Gastrocnemius medialis (tissue), 4 donors: ENCODE measurements at regions not wholly inside any gene's neighbourhood (a gene's known extent, or its start where the extent isn't known, plus 50 kb on each side); places are given as distances from the start of the nearest gene placed in this dataset.

Experiments used
- ATAC-seq, 2 donors: fragments of 150-250 bp; one replicate each; pipeline ENCODE4 v1.9.1; 2016
- DNase-seq, 2 donors: peaks; one replicate each; pipeline ENCODE4 v3.0.0-alpha.2; 2019
- H3K27ac ChIP-seq, 4 donors: fragments of 200-600 bp; sonication (generic); 1 replicate in 1 of 4; 2 replicates in 3 of 4; pipeline ENCODE4 v1.5.1; 2016 to 2018; ENCODE audit warnings: mild to moderate bottlenecking in 2 of 4, moderate library complexity in 1 of 4
- H3K27me3 ChIP-seq, 3 donors: fragments of 200-600 bp; sonication (generic) in 2 of 3; 1 replicate in 1 of 3; 2 replicates in 2 of 3; pipeline versions ENCODE4 v1.5.1 to v1.6.0; 2016 to 2019; ENCODE audit warnings: mild to moderate bottlenecking in 1 of 3, moderate library complexity in 1 of 3
- H3K36me3 ChIP-seq, 2 donors: fragments of 200-600 bp; sonication (generic) in 1 of 2; one replicate each; pipeline ENCODE4 v1.5.1; 2017 to 2018
- H3K4me1 ChIP-seq, 2 donors: fragments of 200-600 bp; sonication (generic) in 1 of 2; one replicate each; pipeline ENCODE4 v1.5.1; 2016 to 2017; ENCODE audit warnings: mild to moderate bottlenecking in 2 of 2
- H3K4me3 ChIP-seq, 4 donors: fragments of 200-600 bp; sonication (generic) in 3 of 4; 1 replicate in 1 of 4; 2 replicates in 3 of 4; pipeline ENCODE4 v1.5.1; 2016 to 2019; ENCODE audit warnings: mild to moderate bottlenecking in 2 of 4
- H3K9me3 ChIP-seq, 3 donors: fragments of 200-600 bp; sonication (generic) in 2 of 3; 1 replicate in 1 of 3; 2 replicates in 2 of 3; pipeline ENCODE4 v1.5.1; 2016 to 2019
- POLR2A ChIP-seq, 2 donors: fragments of 450-650 bp; IDR thresholded peaks; one replicate each; pipeline ENCODE4 v1.6.1; 2017; ENCODE audit warnings: antibody characterized with exemption in 2 of 2, mild to moderate bottlenecking in 2 of 2, moderate library complexity in 2 of 2
- in situ Hi-C, 4 donors: fragments of 200-750 bp; cut with MboI; loops; one replicate each; pipeline versions ENCODE4 v1.15.0 to v1.8.0; 2017; ENCODE audit warnings: low sequenced_read_pairs in 4 of 4
- intact Hi-C: fragments of 100-400 bp; cut with DNase I; formaldehyde crosslinking; loops from one replicate; pipeline ENCODE4 v1.15.1; 2023; ENCODE audit warnings: low total_unique reads
- TF ChIP-seq, protein P1 (sequence below), 5 experiments: fragments of 450-650 bp in 3 of 5; fragments of 200-600 bp in 2 of 5; sonication (generic) in 2 of 5; IDR thresholded peaks in 4 of 5; conservative IDR thresholded peaks in 1 of 5; 1 replicate in 4 of 5; 2 replicates in 1 of 5; pipeline ENCODE4 v1.5.1; 2016 to 2019; ENCODE audit warnings: antibody characterized with exemption in 5 of 5, mild to moderate bottlenecking in 3 of 5, moderate library complexity in 3 of 5

DNA sequence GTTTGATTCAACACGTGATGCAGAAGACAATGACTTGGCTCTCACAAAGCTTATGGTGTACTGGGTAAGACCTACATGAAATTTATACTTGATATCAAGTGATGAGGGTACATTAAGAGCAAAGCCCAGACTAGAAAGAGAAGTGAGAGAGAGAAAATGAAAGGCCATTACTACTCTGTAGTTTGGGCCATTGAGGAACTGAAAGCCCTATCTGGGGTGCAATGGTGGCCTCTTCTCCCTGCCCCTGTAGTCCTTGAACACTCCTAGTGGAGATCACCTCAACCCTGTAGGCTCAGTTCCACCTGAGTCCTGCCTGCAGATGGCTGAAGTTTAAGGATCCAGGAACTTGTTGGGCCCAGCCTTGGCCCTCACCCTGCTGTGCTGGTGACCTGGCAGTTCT is 569.8 kb upstream of the MEX3C start:
- no peaks in the 10 kb centered on the region for H3K36me3 ChIP-seq
- intact Hi-C loops: no loop called here
- ATAC-seq (no peak), DNase-seq (no peak)
- H3K27me3 ChIP-seq: no peaks in the 10 kb centered on the region
- in situ Hi-C loops: no loop called here
- TF ChIP-seq POLR2A (IDR thresholded peaks at IDR 0.05): no peak
- TF ChIP-seq, protein P1, sequence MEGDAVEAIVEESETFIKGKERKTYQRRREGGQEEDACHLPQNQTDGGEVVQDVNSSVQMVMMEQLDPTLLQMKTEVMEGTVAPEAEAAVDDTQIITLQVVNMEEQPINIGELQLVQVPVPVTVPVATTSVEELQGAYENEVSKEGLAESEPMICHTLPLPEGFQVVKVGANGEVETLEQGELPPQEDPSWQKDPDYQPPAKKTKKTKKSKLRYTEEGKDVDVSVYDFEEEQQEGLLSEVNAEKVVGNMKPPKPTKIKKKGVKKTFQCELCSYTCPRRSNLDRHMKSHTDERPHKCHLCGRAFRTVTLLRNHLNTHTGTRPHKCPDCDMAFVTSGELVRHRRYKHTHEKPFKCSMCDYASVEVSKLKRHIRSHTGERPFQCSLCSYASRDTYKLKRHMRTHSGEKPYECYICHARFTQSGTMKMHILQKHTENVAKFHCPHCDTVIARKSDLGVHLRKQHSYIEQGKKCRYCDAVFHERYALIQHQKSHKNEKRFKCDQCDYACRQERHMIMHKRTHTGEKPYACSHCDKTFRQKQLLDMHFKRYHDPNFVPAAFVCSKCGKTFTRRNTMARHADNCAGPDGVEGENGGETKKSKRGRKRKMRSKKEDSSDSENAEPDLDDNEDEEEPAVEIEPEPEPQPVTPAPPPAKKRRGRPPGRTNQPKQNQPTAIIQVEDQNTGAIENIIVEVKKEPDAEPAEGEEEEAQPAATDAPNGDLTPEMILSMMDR (IDR thresholded peaks at IDR 0.05 in 4 of 5, conservative IDR thresholded peaks at IDR 0.05 in 1 of 5): no peak
- H3K9me3 ChIP-seq: no peaks in the 10 kb centered on the region
- no peak overlapping the region for H3K27ac ChIP-seq
- no peaks in the 10 kb centered on the region for H3K4me1 ChIP-seq
- no peak overlapping the region for H3K4me3 ChIP-seq

DNA sequence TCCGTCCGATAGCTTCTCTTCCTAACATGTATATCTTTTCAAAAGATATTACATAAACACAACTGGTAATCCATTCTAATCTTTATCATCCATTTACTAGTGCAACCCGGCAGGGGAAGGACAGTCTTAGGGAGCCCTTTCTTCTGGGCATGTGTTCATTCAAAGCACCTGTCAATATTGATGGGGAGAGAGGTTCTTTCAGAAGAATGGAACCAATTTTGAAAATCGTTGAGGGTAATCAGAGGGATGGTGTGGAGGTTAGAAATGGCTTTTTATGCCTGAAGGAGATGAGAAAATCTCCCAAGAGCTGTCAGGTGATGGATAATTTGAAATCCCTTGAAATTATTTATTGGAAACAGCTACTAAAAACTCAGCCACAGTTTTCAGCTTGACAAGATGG is 561.9 kb upstream of the DCC start:
- Histone ChIP-seq H3K27ac (no peak overlapping the region), H3K27me3 (no peaks in the 10 kb centered on the region), H3K4me1 (no peaks in the 10 kb centered on the region), H3K4me3 (no peak overlapping the region), H3K9me3 (no peaks in the 10 kb centered on the region), H3K36me3 (no peaks in the 10 kb centered on the region)
- in situ Hi-C loops (loop anchor here in 1 of 4 donors (25.0 kb wide), 1 partner anchor 91 kb away; no protein-coding TSS in a partner anchor), intact Hi-C loops (no loop called here)
- DNase-seq (no peak), ATAC-seq (no peak)
- no peak for TF ChIP-seq POLR2A (IDR thresholded peaks at IDR 0.05)
- TF ChIP-seq, protein P1 (IDR thresholded peaks at IDR 0.05 in 4 of 5, conservative IDR thresholded peaks at IDR 0.05 in 1 of 5): no peak

DNA sequence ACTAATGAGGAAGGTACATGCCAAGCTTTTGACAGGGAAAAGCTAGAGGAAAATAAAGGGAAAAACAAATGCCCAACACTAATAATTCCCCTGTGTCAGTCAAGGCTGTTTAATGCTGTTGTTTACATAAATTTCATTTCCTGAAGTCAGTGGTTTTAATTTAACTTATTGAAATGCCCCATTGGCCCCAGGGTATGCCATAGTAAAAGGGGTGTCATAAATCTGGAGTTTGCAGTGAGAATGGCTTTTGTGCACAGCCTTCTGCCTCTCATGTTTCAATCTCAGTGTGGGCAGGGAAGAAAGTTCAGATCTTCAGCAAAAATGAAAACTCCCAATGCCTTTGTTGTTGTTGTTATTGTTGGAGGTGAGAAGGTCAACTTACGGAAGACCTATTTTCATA is 550.1 kb upstream of the DCC start:
- no peaks in the 10 kb centered on the region for H3K27me3 ChIP-seq
- H3K4me3 ChIP-seq: no peak overlapping the region
- no peaks in the 10 kb centered on the region for H3K4me1 ChIP-seq
- DNase-seq (no peak), ATAC-seq (no peak)
- H3K36me3 ChIP-seq: no peaks in the 10 kb centered on the region
- intact Hi-C loops (no loop called here), in situ Hi-C loops (loop anchor here in 1 of 4 donors (25.0 kb wide), 1 partner anchor 103 kb away; no protein-coding TSS in a partner anchor)
- TF ChIP-seq, protein P1 (IDR thresholded peaks at IDR 0.05 in 4 of 5, conservative IDR thresholded peaks at IDR 0.05 in 1 of 5): no peak
- no peak for TF ChIP-seq POLR2A (IDR thresholded peaks at IDR 0.05)
- H3K27ac ChIP-seq: no peak overlapping the region
- no peaks in the 10 kb centered on the region for H3K9me3 ChIP-seq

DNA sequence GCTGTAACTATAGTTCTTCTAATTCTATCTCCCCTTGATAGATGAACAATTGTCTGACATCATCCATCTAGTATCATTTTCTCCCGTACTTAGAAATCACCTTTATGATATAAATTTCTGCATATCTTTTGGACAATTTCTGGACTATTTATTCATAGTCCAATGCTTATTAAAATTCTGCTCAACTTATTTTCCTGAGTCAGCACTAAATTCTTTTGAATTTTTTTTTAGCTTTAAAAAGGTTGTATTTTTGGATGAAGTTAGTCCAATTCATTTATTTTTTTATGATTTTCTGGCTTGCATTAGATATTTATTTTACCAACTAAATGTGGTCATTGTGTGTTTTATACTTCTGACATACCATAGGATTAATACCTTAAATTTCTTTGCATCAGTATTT is 538.5 kb upstream of the DCC start:
- no peaks in the 10 kb centered on the region for H3K27me3 ChIP-seq
- no peak overlapping the region for H3K27ac ChIP-seq
- no peak for DNase-seq
- no peak overlapping the region for H3K4me3 ChIP-seq
- intact Hi-C loops (no loop called here), in situ Hi-C loops (no loop called here)
- peaks cover 0 to 5% (median 0%) of the 10 kb centered on the region in 3 donors for H3K9me3 ChIP-seq
- no peaks in the 10 kb centered on the region for H3K36me3 ChIP-seq
- H3K4me1 ChIP-seq: no peaks in the 10 kb centered on the region
- TF ChIP-seq POLR2A (IDR thresholded peaks at IDR 0.05): no peak
- TF ChIP-seq, protein P1 (IDR thresholded peaks at IDR 0.05 in 4 of 5, conservative IDR thresholded peaks at IDR 0.05 in 1 of 5): no peak
- ATAC-seq: no peak
